GM10248 (cell line): ENCODE measurements at regions not wholly inside any gene's neighbourhood (a gene's known extent, or its start where the extent isn't known, plus 50 kb on each side); places are given as distances from the start of the nearest gene placed in this dataset.

Experiments
- CTCF ChIA-PET: fragments of 300-600 bp; sonication (Branson Sonifier 250); formaldehyde crosslinking; extraction: SDS; loops from one replicate; lab custom pipeline; 2021; ENCODE audit warnings: antibody characterized with exemption; lab: Yijun Ruan, JAX
- POLR2A ChIA-PET: fragments of 350-650 bp; sonication (Branson Sonifier 250); formaldehyde crosslinking; extraction: SDS; loops from one replicate; lab custom pipeline; 2020; ENCODE audit warnings: antibody characterized with exemption; lab: Yijun Ruan, JAX
- DNase-seq: peaks from one replicate; pipeline ENCODE4 v3.0.0; 2012; ENCODE audit errors: extremely low spot score
- TF ChIP-seq, protein P1 (sequence below): IDR thresholded peaks from 2 replicates; pipeline ENCODE4 v1.5.1; 2012; ENCODE audit warnings: mild to moderate bottlenecking, low read depth; ENCODE audit errors: extremely low read depth, missing control alignments, control extremely low read depth

DNA sequence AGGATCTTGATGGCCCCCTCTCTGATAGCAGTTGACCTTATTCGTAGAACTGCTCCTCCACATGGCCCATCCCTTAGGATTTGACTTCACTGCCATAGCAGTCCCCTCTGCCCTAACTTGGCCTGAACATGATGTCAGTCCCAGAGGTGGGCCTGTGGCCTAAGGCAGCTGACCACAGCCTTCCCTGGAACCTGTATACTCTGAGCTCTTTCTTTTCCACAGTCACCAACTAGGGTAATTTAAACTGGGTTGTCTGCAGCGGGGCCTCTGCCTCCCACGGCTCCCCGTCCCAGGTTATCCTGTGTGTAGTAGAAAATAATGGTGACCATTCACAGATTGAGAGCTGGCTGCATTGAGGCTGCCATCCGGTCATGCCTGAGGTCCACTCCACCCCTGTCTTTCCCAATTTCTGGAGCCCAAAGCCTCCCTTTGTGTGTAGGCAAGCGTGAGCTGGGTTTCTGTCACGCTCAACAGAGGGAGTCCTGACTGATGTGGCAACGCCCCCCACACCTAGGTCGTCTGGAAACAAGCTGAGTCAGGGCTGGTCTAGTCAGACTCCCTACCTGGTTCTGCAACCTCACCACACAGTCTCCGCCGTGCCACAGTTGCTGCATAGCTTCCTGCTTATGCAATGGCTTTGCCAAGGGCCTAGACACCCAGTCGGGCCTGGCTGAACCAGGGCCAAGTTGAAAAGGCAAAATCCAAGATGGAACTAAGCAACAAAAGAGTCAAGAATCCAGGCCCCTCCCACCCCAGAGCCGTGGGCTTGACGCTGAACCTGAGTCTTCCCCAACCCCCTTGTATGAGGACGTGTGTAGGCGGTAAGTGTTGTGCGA is 284.5 kb downstream of the XXYLT1 start:
- ChIA-PET CTCF (interaction anchor here (1.0 to 1.7 kb wide), 5 partner anchors 10 to 118 kb away, joined by 3 to 5 read pairs (median 3); no protein-coding TSS in a partner anchor), POLR2A (no interaction called here)
- TF ChIP-seq, protein P1, sequence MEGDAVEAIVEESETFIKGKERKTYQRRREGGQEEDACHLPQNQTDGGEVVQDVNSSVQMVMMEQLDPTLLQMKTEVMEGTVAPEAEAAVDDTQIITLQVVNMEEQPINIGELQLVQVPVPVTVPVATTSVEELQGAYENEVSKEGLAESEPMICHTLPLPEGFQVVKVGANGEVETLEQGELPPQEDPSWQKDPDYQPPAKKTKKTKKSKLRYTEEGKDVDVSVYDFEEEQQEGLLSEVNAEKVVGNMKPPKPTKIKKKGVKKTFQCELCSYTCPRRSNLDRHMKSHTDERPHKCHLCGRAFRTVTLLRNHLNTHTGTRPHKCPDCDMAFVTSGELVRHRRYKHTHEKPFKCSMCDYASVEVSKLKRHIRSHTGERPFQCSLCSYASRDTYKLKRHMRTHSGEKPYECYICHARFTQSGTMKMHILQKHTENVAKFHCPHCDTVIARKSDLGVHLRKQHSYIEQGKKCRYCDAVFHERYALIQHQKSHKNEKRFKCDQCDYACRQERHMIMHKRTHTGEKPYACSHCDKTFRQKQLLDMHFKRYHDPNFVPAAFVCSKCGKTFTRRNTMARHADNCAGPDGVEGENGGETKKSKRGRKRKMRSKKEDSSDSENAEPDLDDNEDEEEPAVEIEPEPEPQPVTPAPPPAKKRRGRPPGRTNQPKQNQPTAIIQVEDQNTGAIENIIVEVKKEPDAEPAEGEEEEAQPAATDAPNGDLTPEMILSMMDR = no peak
- DNase-seq = no peak

GRCh38 chr3:194987571-194988494 is 283.1 kb downstream of the XXYLT1 start:
- POLR2A ChIA-PET = no interaction called here
- DNase-seq = no peak
- TF ChIP-seq, protein P1 = no peak
- CTCF ChIA-PET = interaction anchor here (1.6 kb wide), 1 partner anchor 20 kb away, joined by 4 read pairs; no protein-coding TSS in a partner anchor

DNA sequence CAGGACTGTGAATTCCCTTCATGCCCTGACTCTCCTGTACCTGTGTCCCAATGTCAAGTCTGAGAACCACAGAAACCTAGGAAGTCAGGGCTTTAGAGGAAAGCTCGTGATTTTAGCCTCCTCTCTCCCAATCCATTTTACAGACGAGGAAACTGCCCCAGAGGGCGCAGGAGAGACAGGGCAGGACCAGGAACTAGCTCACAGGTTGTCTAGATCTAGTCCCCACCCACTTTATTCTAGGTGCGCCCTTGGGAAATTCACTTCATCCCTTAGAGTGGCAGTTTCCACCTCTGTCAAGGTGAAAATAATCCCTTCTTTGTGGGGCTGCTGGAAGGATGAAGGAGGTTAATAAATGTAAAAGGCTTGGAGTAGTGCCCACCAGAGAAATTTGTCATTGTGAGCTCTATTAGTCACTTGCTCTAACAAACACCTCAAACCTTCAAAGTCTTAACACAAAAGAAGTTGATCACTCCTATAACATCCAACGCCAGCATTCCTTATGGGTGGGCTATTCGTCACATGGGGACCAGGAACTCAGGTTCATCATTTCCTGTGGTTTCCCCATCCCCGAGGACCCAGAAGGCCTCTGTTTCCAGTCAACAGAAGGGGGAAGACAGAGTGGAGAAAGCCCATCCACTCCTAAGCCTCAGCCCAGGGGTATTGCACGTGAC is 282.3 kb downstream of the XXYLT1 start:
- TF ChIP-seq, protein P1 = no peak
- no peak for DNase-seq
- ChIA-PET CTCF (interaction anchor here (1.6 kb wide), 1 partner anchor 21 kb away, joined by 4 read pairs; no protein-coding TSS in a partner anchor), POLR2A (no interaction called here)

GRCh38 chr3:194989241-194989640 is 281.7 kb downstream of the XXYLT1 start:
- no peak for DNase-seq
- ChIA-PET CTCF (interaction anchor here (1.6 kb wide), 1 partner anchor 21 kb away, joined by 4 read pairs; no protein-coding TSS in a partner anchor), POLR2A (no interaction called here)
- TF ChIP-seq, protein P1 = no peak

DNA sequence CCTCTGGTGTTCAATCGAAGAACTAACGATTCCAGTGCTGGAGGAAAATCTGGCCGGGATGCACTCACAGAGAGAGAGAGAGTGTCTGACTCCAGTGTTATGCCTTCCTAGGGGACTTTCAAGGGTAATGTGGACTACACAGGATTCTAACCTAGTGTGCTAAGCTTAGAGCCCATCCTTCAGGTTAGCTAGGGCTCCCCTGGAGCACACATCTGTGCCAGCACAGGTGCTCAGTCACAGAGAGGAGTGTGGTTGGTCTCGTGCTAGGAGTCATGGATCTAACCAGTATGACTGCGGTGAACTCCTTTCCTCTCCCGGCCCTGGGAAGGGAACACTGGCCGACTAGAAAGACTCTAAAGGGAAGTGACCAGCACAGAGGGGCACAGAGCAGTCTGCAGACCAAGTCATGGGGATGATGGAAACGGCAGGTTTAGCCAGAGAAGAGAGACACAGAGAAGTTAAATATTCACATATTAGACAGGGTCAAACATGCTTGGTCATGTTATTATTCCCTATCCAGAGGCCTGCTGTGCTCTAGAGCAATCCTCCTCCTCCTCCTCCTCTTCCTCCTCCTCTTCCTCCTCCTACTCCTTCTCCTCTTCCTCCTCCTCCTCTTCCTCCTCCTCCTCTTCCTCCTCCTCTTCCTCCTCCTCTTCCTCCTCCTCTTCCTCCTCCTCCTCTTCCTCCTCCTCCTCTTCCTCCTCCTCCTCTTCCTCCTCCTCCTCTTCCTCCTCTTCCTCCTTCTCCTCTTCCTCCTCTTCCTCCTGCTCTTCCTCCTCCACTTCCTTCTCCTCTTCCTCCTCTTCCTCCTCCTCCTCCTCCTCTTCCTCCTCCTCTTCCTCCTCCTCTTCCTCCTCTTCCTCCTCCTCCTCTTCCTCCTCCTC is 280.3 kb downstream of the XXYLT1 start:
- TF ChIP-seq, protein P1 = no peak
- CTCF ChIA-PET = interaction anchor here (1.4 kb wide), 1 partner anchor 10 kb away, joined by 3 read pairs; no protein-coding TSS in a partner anchor
- POLR2A ChIA-PET = no interaction called here
- no peak for DNase-seq
